ENCODE measurements at regions not wholly inside any gene's neighbourhood (a gene's known extent, or its start where the extent isn't known, plus 50 kb on each side); places are given as distances from the start of the nearest gene placed in this dataset.
A peak's percentile ranks its signal among the peaks of the same experiment; 100 is the strongest.
"Not testable (repeated sequence)": the region's sequence is repeated elsewhere in the genome, so short reads cannot be mapped to it uniquely, and the experiment has no call there.

GRCh38 chr2:65940856-65941255 lies 494.1 kb upstream of the MEIS1 start:
- in situ Hi-C loops (cut with HindIII; ENCODE audit: low sequenced_read_pairs): no loop called here
- no peak for DNase-seq (ENCODE audit: low spot score)

DNA sequence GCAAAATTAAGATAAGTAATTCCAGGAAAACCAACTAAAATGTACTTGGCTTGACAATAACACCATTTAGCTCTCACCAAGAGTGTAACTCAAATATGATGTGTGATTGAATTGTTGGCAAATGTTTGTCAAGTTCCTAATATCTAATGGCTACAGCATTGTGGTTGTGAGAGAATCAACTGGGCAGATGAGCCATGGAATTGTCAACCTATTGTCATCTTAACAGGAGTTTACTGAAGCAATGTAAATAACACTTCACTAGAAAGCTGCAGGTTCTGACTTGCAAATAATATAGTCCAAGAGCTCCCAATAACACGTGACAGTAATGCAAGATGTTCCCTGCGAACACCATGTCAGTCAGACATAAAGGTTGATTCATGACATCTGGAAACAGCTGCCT lies 495.2 kb upstream of the MEIS1 start:
- DNase-seq (ENCODE audit: low spot score): peak; percentile 2
- in situ Hi-C loops (cut with HindIII; ENCODE audit: low sequenced_read_pairs): no loop called here

- no peak for DNase-seq (ENCODE audit: low spot score)
- in situ Hi-C loops (cut with HindIII; ENCODE audit: low sequenced_read_pairs): no loop called here
Observed at GRCh38 chr2:65937379-65938160, 497.4 kb upstream of the MEIS1 start.

GRCh38 chr2:65934992-65935629 lies 499.8 kb upstream of the MEIS1 start:
- no peak for DNase-seq (ENCODE audit: low spot score)
- in situ Hi-C loops (cut with HindIII; ENCODE audit: low sequenced_read_pairs): no loop called here

DNA sequence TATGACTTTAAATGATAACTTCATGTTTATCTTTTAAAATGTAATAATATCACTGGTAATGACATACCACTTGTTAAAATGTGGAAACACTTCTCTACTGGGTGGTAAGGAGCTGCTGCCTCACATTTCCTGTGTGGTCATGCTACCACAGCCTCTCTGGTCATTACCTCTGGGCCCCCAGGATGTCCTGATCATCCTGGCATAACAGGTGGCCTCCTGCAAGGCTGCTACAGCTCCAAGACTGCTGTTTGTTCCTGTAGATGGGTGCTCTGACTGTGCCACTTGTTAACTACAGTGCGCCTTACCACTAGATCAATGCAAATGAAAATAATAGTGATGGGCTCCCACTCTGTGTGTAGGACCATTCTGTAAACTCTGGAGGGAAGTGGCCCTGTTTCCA lies 500.2 kb upstream of the SPRED2 start:
- in situ Hi-C loops (cut with HindIII; ENCODE audit: low sequenced_read_pairs): no loop called here
- DNase-seq (ENCODE audit: low spot score): no peak

DNA sequence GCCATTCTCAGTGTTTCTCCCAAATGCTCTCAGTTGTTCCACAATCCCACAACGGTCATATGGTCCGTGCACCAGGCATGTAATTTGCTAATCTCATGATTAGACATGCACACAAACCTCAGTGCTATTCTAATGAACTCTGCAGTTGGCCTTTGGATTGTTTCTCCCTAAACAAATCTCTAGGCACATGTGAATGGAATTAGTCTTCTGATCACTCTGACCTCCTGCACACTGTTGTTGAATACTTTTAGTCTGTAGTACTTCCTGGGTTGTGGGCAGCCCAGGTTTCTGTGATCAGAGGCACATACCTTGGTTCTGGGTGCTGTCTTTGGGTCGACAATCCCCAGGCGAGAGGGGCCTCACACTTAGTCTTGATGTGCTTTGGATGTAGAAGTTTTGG lies 498.7 kb upstream of the SPRED2 start:
- no peak for DNase-seq (ENCODE audit: low spot score)
- in situ Hi-C loops (cut with HindIII; ENCODE audit: low sequenced_read_pairs): no loop called here

GRCh38 chr2:65930259-65930658 lies 497.9 kb upstream of the SPRED2 start:
- in situ Hi-C loops (cut with HindIII; ENCODE audit: low sequenced_read_pairs): no loop called here
- DNase-seq (ENCODE audit: low spot score): no peak

DNA sequence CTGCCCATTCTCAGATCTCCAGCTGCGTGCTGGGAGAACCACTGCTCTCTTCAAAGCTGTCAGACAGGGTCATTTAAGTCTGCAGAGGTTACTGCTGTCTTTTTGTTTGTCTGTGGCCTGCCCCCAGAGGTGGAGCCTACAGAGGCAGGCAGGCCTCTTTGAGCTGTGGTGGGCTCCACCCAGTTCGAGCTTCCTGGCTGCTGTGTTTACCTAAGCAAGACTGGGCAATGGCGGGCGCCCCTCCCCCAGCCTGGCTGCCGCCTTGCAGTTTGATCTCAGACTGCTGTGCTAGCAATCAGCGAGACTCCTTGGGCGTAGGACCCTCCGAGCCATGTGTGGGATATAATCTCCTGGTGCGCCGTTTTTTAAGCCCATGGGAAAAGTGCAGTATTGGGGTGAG lies 497.3 kb upstream of the SPRED2 start:
- DNase-seq (ENCODE audit: low spot score); in situ Hi-C loops (cut with HindIII; ENCODE audit: low sequenced_read_pairs): not testable (repeated sequence)

DNA sequence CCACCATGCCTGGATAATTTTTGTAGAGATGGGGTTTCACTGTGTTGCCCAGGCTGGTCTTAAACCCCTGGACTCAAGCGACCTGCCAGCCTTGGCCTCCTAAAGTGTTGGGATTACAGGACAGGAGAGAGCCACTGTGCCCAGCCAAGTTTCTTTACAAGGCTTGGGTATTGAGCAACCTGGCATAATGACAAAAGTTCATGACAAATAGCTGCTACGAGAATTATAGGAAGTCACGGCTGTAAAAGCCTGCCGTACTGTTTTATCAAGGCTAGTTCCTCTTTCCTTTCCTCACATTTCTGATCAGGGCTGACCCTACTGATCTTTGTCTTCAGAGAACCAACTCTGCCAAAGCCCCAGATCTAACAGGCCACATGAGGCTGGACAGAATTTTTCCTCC lies 490.4 kb upstream of the SPRED2 start:
- in situ Hi-C loops (cut with HindIII; ENCODE audit: low sequenced_read_pairs): no loop called here
- DNase-seq (ENCODE audit: low spot score): no peak

DNA sequence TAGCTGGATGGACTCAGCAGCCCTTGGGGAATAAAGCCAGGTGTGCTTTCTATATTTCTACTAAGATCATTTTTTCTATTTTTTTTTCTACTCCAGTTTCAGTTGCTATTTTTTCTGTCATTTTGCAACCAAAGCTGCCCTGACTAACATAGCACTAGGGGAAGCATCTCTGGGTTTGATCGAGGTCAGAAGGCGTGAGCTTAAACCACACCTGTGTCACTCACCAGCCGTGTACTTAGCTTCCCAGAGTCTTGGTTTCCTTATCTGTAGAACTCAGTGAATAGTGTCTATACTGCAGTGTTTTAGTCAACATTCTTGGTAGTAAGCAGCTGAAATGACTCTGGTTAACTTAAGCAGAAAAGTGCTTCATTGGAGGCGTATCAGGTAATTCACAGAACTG lies 489.6 kb upstream of the SPRED2 start:
- DNase-seq (ENCODE audit: low spot score): no peak
- in situ Hi-C loops (cut with HindIII; ENCODE audit: low sequenced_read_pairs): no loop called here

GRCh38 chr2:65921116-65921515 lies 488.7 kb upstream of the SPRED2 start:
- no peak for DNase-seq (ENCODE audit: low spot score)
- in situ Hi-C loops (cut with HindIII; ENCODE audit: low sequenced_read_pairs): no loop called here

- no peak for DNase-seq (ENCODE audit: low spot score)
- in situ Hi-C loops (cut with HindIII; ENCODE audit: low sequenced_read_pairs): no loop called here
Observed at GRCh38 chr2:65920659-65921058, 488.3 kb upstream of the SPRED2 start.

- DNase-seq (ENCODE audit: low spot score): no peak
- in situ Hi-C loops (cut with HindIII; ENCODE audit: low sequenced_read_pairs): no loop called here
Observed at GRCh38 chr2:65919550-65920188, 487.3 kb upstream of the SPRED2 start.

DNA sequence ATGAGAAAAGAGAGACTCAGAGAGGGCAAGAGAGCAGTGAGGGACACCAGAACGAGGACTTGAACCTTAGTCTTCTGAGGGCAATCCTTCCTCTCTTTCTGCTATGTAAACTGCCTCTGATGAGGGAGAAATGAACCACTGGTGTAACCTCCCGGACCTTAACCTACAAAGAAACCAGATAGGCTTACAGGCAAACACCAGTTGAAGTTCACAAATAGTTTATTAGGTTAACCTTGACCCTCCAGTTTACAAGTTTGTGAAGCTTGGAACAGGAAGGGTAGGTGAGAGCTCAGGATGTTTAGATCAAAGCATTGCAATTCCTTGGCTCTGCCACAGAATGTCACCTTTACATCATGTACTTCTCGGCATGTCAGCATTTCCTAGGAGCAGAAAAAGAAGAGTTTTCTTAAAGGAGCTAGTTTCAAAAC lies 486.4 kb upstream of the SPRED2 start:
- no peak for DNase-seq (ENCODE audit: low spot score)
- in situ Hi-C loops (cut with HindIII; ENCODE audit: low sequenced_read_pairs): no loop called here

GRCh38 chr2:65917986-65918385 lies 485.6 kb upstream of the SPRED2 start:
- in situ Hi-C loops (cut with HindIII; ENCODE audit: low sequenced_read_pairs): no loop called here

DNA sequence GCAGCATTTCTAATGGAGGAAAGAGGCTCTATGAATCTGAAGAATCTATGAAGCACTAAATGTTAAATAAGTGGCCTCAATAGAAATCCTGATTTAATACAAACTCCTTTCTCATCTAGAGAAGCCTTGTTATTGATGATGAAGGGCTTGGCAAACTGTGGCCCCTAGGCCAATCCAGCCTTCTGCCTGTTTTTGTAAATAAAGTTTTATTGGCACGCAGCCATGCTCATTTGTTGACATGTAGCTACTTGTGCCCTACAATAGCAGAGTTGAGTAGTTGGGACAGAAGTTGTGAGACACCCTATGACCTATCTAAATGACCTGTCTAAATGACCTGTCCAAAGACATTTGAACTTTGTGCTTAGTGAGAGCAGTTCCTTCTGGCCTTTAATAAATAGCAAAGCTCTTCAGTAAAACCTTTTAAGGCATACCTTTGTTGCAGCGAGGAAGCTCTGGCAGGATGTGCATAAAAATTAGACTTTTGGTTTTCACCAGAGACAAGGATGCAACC lies 484.4 kb upstream of the SPRED2 start:
- in situ Hi-C loops (cut with HindIII; ENCODE audit: low sequenced_read_pairs): no loop called here
- no peak for DNase-seq (ENCODE audit: low spot score)

More at GRCh38 chr2:65917986-65918385, 485.6 kb upstream of the SPRED2 start:
- DNase-seq (ENCODE audit: low spot score): no peak

DNA sequence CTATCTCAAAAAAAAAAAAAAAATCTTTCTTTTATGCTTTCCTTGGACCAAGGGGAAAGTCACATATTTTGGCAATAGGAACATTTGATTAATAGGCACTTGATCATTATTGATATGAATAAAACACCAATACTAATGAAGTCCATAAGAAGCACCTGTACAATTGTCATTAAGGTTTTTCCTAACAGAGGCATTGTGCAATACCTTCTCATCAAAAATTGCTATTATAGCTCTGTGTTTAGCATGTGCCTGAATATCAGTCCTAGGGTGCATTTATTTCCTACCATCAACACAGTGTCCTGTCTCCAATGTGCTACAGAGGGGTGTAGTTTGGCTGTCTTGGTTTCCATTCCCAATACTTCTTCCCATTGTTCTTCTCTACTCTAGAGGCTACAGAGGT lies 483.8 kb upstream of the SPRED2 start:
- no peak for DNase-seq (ENCODE audit: low spot score)
- in situ Hi-C loops (cut with HindIII; ENCODE audit: low sequenced_read_pairs): no loop called here

DNA sequence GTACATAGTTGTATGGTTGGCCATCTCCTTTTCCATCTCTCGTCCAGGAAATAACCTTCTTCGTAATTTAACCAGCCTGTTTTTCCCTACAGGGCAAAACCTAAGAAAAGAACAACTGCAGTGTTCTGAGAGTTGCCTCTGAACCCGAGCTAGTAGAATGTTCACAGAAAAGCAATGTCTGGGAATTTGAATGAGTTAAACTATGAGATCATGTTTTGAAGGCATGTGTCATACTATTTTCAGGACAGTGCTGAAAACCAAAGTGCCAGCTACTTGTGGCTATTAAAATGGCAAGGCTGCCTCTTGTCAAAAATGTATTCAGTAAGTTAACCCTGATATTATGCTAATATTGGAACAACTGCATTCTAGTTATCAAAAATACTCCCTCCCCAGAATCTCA lies 482.9 kb upstream of the SPRED2 start:
- in situ Hi-C loops (cut with HindIII; ENCODE audit: low sequenced_read_pairs): no loop called here
- no peak for DNase-seq (ENCODE audit: low spot score)

DNA sequence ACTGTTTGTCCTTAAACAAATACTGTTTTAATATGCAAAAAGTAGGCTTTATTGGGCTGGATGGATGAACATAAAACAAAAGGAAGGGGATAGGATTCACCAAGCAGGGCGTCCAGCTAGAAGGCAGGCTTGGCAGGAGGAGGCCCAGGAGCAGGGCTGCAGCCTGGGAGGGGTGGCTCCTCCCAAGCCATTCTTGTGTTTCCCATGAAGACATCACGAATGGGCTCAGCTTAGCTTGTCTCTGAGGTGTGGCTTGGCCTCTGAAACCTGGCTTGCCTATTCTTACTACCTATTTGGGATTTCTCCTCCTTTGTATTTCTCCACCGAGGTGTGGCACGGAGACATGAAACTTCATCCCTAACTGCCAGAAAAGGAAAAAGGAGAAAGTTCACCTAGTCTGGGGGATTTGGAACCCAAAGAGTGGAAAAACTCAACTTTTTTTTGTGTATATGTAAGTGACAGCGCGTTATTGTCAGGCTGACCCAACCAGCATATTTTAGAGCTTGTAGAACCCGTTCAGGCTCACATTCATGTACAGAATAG lies 481.9 kb upstream of the SPRED2 start:
- no peak for DNase-seq (ENCODE audit: low spot score)
- in situ Hi-C loops (cut with HindIII; ENCODE audit: low sequenced_read_pairs): no loop called here

DNA sequence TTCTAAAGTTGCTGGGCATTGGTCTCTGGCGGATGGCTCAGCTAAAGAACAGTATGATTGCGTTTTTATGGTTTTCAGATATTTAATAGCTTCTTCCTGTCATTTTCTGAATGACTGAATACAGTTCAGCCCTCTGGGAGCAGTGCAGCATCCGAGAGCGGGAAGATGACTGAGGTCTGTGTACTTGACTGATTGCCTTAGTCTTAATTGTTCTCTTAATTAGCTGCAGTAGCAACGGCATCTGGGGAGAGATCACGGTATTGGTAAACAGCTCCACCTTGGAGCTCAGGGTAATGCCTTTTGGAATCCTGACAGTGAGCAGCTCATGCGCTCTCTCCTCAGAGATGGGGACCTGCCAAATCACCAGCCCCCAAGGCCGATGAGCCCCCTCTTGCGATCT lies 481.4 kb upstream of the SPRED2 start:
- in situ Hi-C loops (cut with HindIII; ENCODE audit: low sequenced_read_pairs): no loop called here
- DNase-seq (ENCODE audit: low spot score): no peak
